BE2C (cell line): ENCODE measurements at regions not wholly inside any gene's neighbourhood (a gene's known extent, or its start where the extent isn't known, plus 50 kb on each side); places are given as distances from the start of the nearest gene placed in this dataset.

Source experiments
- DNase-seq: peaks from one replicate; pipeline ENCODE4 v3.0.0-alpha.2; 2020
- H3K27me3 ChIP-seq: fragments of 250-450 bp; sonication (Bioruptor Pico); 2 replicates; pipeline ENCODE4 v1.5.1; 2020; ENCODE audit warnings: mild to moderate bottlenecking
- H3K36me3 ChIP-seq: fragments of 250-450 bp; sonication (Bioruptor Pico); 2 replicates; pipeline ENCODE4 v1.5.1; 2020; ENCODE audit warnings: mild to moderate bottlenecking
- H3K4me1 ChIP-seq: fragments of 250-450 bp; sonication (Bioruptor Pico); 2 replicates; pipeline ENCODE4 v1.5.1; 2020
- H3K4me3 ChIP-seq: 2 replicates; pipeline ENCODE4 v1.5.1; 2011; ENCODE audit warnings: low read depth, low read length
- H3K9me3 ChIP-seq: fragments of 250-450 bp; sonication (Bioruptor Pico); 2 replicates; pipeline ENCODE4 v1.5.1; 2020
- CTCF ChIP-seq: IDR thresholded peaks from 2 replicates; pipeline ENCODE4 v1.5.1; 2012; ENCODE audit warnings: mild to moderate bottlenecking, low read depth, low read length

DNA sequence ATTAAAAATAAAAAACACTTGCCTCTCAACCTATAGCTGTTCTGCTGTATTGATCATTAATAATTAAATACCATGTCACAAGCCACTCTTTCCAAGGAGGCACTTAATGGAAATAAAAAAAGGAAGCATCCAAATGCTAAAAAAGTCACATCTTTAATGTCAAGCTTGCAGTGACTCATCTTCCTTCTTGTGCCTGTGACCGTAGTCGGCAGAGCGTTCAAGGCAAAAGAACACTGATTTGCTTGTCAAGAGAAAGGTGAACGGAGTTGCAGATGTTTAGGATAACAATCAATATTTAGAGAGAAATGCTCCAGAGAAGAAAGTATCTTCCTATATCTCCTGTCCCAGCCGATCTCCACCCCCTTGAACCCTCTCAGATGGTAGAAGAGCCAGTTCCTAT lies 341.0 kb upstream of the OPRM1 start:
- no peaks in the 10 kb centered on the region for H3K27me3 ChIP-seq
- DNase-seq = no peak
- no peaks in the 10 kb centered on the region for H3K9me3 ChIP-seq
- no peak for TF ChIP-seq CTCF
- no peaks in the 10 kb centered on the region for H3K36me3 ChIP-seq
- no peak overlapping the region for H3K4me3 ChIP-seq
- no peaks in the 10 kb centered on the region for H3K4me1 ChIP-seq

- TF ChIP-seq CTCF = no peak
- no peaks in the 10 kb centered on the region for H3K27me3 ChIP-seq
- no peaks in the 10 kb centered on the region for H3K4me1 ChIP-seq
- no peaks in the 10 kb centered on the region for H3K9me3 ChIP-seq
- no peak overlapping the region for H3K4me3 ChIP-seq
- H3K36me3 ChIP-seq = no peaks in the 10 kb centered on the region
- DNase-seq = no peak
Measured at GRCh38 chr6:153677522-153677921, 361.5 kb upstream of the OPRM1 start.

GRCh38 chr6:153673750-153674149 lies 365.3 kb upstream of the OPRM1 start:
- Histone ChIP-seq H3K36me3 (no peaks in the 10 kb centered on the region), H3K4me3 (no peak overlapping the region), H3K27me3 (no peaks in the 10 kb centered on the region), H3K4me1 (peaks cover 3% of the 10 kb centered on the region; the same call in 1 of the 2 replicates), H3K9me3 (no peaks in the 10 kb centered on the region)
- DNase-seq = no peak
- TF ChIP-seq CTCF = no peak

DNA sequence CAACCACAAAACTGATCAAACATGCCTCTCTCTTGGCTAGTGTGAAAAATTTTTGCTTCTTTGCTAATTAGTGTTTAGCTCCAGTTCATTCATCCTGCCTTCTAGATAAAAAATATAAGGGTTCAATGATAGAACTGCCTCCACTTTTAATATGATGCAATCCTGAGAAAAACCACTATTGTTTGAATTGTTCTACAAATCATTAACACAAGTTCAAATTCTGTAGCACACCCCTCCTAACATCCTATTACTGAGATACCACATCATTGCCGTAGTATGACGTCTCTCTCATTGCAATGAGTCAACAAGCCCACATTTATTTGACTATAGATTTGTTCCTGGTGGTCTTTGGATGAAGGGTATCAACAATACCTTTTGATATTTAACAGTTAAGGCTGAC lies 365.8 kb upstream of the OPRM1 start:
- H3K4me1 ChIP-seq = peaks cover 3% of the 10 kb centered on the region; the same call in 1 of the 2 replicates
- no peaks in the 10 kb centered on the region for H3K27me3 ChIP-seq
- no peaks in the 10 kb centered on the region for H3K9me3 ChIP-seq
- no peak for DNase-seq
- H3K36me3 ChIP-seq = no peaks in the 10 kb centered on the region
- no peak for TF ChIP-seq CTCF
- H3K4me3 ChIP-seq = no peak overlapping the region

DNA sequence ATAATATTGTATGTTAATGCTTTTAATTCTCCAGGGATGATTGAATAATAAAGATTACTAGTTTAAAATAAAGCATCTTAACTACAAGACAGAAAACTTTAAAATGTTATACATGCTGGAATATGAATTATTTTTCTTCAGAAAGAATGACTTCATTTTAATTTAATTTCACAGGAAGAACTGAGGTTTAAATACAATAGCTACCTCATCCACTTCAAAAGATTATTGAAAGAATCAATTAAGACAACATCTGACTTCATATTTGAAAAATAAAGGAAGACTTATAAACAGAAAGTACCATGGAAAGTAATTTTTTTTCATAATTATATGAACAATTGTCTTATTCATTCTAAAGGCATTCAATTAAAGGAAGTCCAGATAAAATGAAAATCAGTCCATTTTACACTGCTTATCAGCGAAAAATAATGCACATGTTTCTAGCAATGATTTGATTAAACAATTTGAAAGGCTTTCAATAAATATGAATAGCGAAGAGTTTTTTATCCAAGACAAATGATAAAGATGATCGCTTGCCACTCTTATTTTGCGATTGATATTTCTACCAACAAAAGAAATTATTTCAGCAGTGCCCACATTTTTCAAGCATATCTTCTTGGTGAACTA lies 368.5 kb upstream of the OPRM1 start:
- Histone ChIP-seq H3K27me3 (no peaks in the 10 kb centered on the region), H3K4me1 (peaks cover 3% of the 10 kb centered on the region; the same call in 1 of the 2 replicates), H3K4me3 (no peak overlapping the region), H3K9me3 (no peaks in the 10 kb centered on the region), H3K36me3 (no peaks in the 10 kb centered on the region)
- TF ChIP-seq CTCF = no peak
- no peak for DNase-seq

GRCh38 chr6:153668758-153669157 lies 370.3 kb upstream of the OPRM1 start:
- Histone ChIP-seq H3K36me3 (no peaks in the 10 kb centered on the region), H3K27me3 (no peaks in the 10 kb centered on the region), H3K4me1 (peaks cover 3% of the 10 kb centered on the region; the same call in 1 of the 2 replicates), H3K4me3 (no peak overlapping the region), H3K9me3 (no peaks in the 10 kb centered on the region)
- DNase-seq = no peak
- TF ChIP-seq CTCF = no peak
